Stomach (tissue), 8 donors: ENCODE measurements at regions not wholly inside any gene's neighbourhood (a gene's known extent, or its start where the extent isn't known, plus 50 kb on each side); places are given as distances from the start of the nearest gene placed in this dataset.

Source experiments
- DNase-seq, 2 donors: peaks; one replicate each; pipeline versions ENCODE4 v3.0.0 to v3.0.0-alpha.2; 2013 to 2019
- H3K27ac ChIP-seq, 5 donors: fragments of 200-600 bp in 4 of 5; sonication (generic) in 4 of 5; one replicate each; pipeline ENCODE4 v1.5.1; 2013 to 2019; ENCODE audit warnings: mild to moderate bottlenecking in 1 of 5, moderate library complexity in 1 of 5
- H3K27me3 ChIP-seq, 3 donors: fragments of 200-600 bp; sonication (generic); one replicate each; pipeline ENCODE4 v1.5.1; 2017 to 2019; ENCODE audit warnings: mixed run types in 1 of 3
- H3K36me3 ChIP-seq, 4 donors: fragments of 200-600 bp; sonication (generic); 1 replicate in 3 of 4; 2 replicates in 1 of 4; pipeline ENCODE4 v1.5.1; 2016 to 2019
- H3K4me1 ChIP-seq, 4 donors: fragments of 200-600 bp; sonication (generic); one replicate each; pipeline ENCODE4 v1.5.1; 2016 to 2019
- H3K4me3 ChIP-seq, 4 donors: fragments of 200-600 bp; sonication (generic) in 3 of 4; one replicate each; pipeline ENCODE4 v1.5.1; 2016 to 2019; ENCODE audit warnings: mild to moderate bottlenecking in 1 of 4
- H3K9me3 ChIP-seq, 4 donors: fragments of 200-600 bp; sonication (generic); one replicate each; pipeline ENCODE4 v1.5.1; 2016 to 2019
- EP300 ChIP-seq: sonication (generic); formaldehyde crosslinking; IDR thresholded peaks from one replicate; pipeline ENCODE4 v1.6.1; 2017; ENCODE audit warnings: antibody characterized with exemption
- POLR2A ChIP-seq, 4 donors: fragments of 450-650 bp; IDR thresholded peaks; one replicate each; pipeline ENCODE4 v1.6.1; 2016; ENCODE audit warnings: antibody characterized with exemption in 4 of 4, control low read depth in 2 of 4, mild to moderate bottlenecking in 1 of 4, moderate library complexity in 1 of 4
- POLR2AphosphoS5 ChIP-seq, 3 donors: sonication (generic); formaldehyde crosslinking; IDR thresholded peaks; one replicate each; pipeline ENCODE4 v1.6.1; 2016; ENCODE audit warnings: antibody characterized with exemption in 3 of 3
- WGBS, 5 donors: extraction: QIAGEN DNeasy Blood & Tissue Kit in 3 of 5; methylation state at CpG; one replicate each; pipeline versions ENCODE4 v1.1.5 to v1.1.7; 2013 to 2018; 5-methylcytosine and 5-hydroxymethylcytosine counted together
- intact Hi-C: fragments of 100-400 bp; cut with DNase I; formaldehyde crosslinking; loops from one replicate; pipeline ENCODE4 v1.15.1; 2023; ENCODE audit warnings: low total_unique reads
- TF ChIP-seq, protein P1 (sequence below), 7 experiments: fragments of 450-650 bp in 4 of 7; fragments of 200-600 bp in 3 of 7; sonication (generic) in 3 of 7; IDR thresholded peaks; one replicate each; pipeline ENCODE4 v1.5.1; 2016 to 2019; ENCODE audit warnings: antibody characterized with exemption in 7 of 7, control low read depth in 2 of 7, mild to moderate bottlenecking in 1 of 7
- donor health status: healthy with polysubstance abuse.
- donor health status: Bipolar disorder and iron deficiency.
- donor health status: healthy.

DNA sequence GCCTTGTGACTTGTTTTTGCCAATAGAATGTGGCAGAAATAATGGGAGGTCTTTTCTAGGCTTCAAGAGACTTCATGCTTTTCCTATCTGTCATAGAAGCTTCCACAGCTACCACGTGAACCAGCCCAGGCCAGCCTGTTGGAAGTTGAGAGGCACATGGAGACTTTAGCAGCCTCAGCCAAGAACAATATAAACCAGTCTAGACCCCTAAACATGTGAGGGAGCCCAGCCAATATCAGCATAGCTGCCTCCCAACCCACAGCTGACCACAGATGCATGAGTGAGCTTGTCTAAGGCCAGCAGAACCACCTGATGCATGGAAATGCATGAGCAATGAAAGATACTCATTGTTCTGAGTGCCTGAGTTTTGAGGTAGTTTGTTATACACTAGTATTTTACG, 540.7 kb upstream of the BTBD3 start:
- Histone ChIP-seq H3K27me3 (peaks cover 0 to 8% (median 0%) of the 10 kb centered on the region in 3 donors), H3K4me1 (no peaks in the 10 kb centered on the region), H3K4me3 (no peak overlapping the region), H3K36me3 (no peaks in the 10 kb centered on the region), H3K9me3 (no peaks in the 10 kb centered on the region), H3K27ac (no peak overlapping the region)
- intact Hi-C loops: no loop called here
- no peak for DNase-seq
- 79 to 96% (median 90%) methylated on average over 2 of the region's 2 CpGs for WGBS, 5 donors
- TF ChIP-seq, protein P1, sequence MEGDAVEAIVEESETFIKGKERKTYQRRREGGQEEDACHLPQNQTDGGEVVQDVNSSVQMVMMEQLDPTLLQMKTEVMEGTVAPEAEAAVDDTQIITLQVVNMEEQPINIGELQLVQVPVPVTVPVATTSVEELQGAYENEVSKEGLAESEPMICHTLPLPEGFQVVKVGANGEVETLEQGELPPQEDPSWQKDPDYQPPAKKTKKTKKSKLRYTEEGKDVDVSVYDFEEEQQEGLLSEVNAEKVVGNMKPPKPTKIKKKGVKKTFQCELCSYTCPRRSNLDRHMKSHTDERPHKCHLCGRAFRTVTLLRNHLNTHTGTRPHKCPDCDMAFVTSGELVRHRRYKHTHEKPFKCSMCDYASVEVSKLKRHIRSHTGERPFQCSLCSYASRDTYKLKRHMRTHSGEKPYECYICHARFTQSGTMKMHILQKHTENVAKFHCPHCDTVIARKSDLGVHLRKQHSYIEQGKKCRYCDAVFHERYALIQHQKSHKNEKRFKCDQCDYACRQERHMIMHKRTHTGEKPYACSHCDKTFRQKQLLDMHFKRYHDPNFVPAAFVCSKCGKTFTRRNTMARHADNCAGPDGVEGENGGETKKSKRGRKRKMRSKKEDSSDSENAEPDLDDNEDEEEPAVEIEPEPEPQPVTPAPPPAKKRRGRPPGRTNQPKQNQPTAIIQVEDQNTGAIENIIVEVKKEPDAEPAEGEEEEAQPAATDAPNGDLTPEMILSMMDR (IDR thresholded peaks at IDR 0.05): no peak

DNA sequence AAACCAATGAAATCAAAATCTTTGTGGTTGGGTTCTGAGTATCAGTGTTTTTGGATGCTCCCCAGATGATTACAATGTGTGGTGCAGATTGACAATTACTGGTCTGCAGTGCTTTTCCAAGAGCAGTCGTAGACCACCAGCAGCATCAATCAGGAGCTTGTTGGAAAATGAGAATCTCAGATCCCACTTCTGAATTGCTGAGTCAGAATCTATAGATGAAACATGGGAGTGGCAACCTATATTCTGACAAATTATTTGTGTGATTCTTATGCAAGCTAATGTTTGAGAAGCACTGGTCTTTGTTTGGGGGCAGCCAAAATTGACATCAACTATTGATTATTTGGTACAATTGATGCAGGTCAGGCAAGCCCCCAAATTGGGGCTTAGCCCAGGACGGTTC, 539.9 kb upstream of the BTBD3 start:
- no peak overlapping the region for H3K4me3 ChIP-seq

DNA sequence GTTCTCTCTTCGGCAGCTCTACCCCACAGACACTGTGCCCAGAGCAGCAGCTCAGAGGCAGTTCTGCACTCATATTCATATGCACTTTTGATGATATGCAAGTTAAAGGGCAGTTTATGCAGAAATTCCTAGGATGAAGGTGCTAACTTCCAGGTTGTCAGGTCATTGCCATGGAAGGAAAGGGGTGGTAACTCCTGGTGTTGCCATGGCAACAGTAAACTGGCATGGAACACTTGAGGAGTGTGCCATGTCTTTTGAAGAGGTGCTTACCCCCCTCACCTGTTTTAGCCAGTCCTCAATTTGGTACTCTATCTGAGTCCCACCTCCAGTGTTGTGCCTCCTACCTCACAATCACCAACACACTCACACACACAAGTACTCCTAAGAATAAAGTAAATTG, 539.4 kb upstream of the BTBD3 start:
- H3K36me3 ChIP-seq: no peaks in the 10 kb centered on the region
- no peaks in the 10 kb centered on the region for H3K4me1 ChIP-seq
- TF ChIP-seq POLR2A (IDR thresholded peaks at IDR 0.05) (no peak), POLR2AphosphoS5 (IDR thresholded peaks at IDR 0.05) (no peak), EP300 (no peak)
- TF ChIP-seq, protein P1 (IDR thresholded peaks at IDR 0.05): no peak
- peaks cover 0 to 8% (median 0%) of the 10 kb centered on the region in 3 donors for H3K27me3 ChIP-seq
- DNase-seq: no peak
- H3K9me3 ChIP-seq: no peaks in the 10 kb centered on the region
- H3K4me3 ChIP-seq: no peak overlapping the region
- intact Hi-C loops: no loop called here
- 86 to 100% (median 94%) methylated on average over 1 of the region's 1 CpG for WGBS, 5 donors
- no peak overlapping the region for H3K27ac ChIP-seq

More for the DNA sequence above, 539.9 kb upstream of the BTBD3 start:
- intact Hi-C loops: no loop called here
- Histone ChIP-seq H3K4me1 (no peaks in the 10 kb centered on the region), H3K27ac (no peak overlapping the region), H3K27me3 (peaks cover 0 to 8% (median 0%) of the 10 kb centered on the region in 3 donors), H3K9me3 (no peaks in the 10 kb centered on the region), H3K36me3 (no peaks in the 10 kb centered on the region)
- TF ChIP-seq EP300 (no peak), POLR2AphosphoS5 (IDR thresholded peaks at IDR 0.05) (no peak), POLR2A (IDR thresholded peaks at IDR 0.05) (no peak)
- TF ChIP-seq, protein P1 (IDR thresholded peaks at IDR 0.05): no peak
- no peak for DNase-seq
- WGBS, 5 donors: 74 to 91% (median 84%) methylated on average over 2 of the region's 2 CpGs

DNA sequence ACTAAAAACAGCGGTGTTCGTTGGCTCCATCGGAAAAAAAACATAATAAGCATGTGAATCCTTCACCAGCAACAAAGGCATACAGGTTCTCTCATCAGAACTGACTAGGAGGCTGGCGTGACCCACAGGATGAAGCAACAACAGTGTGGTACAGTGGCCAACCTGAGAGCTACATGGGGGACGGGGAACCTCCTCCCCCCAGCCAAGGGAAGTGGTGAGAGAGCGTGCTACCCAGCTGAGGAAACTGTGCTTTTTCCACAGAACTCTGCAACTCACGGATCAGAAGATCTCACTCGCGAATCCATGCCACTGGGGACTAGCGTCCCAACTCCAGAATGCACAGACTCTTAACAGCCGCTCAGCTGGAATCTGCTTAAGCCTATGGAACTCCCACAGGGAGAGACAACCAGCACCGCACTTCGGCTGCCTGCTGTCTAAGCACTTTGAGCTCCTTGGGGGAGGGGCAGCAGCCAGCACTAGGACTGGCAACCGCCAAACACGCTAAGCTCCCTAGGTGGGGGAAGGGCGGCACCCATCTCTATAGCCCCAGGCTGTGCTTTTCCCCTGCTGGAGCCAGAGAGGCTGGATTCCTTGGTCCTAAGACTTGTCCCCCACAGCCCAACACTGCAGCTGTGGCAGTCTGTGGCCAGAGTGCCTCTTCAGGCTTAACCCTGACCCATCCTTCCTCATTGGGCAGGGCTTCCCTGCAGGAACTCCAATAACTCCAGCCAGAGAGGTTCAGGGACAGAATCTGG, 538.3 kb upstream of the BTBD3 start:
- H3K4me3 ChIP-seq: no peak overlapping the region
- H3K27me3 ChIP-seq: peaks cover 0 to 8% (median 0%) of the 10 kb centered on the region in 3 donors
- H3K4me1 ChIP-seq: no peaks in the 10 kb centered on the region
- H3K36me3 ChIP-seq: no peaks in the 10 kb centered on the region
- DNase-seq: peak in 1 of 2 donors; percentile 58
- TF ChIP-seq, protein P1 (IDR thresholded peaks at IDR 0.05): no peak
- TF ChIP-seq POLR2AphosphoS5 (IDR thresholded peaks at IDR 0.05) (no peak), POLR2A (IDR thresholded peaks at IDR 0.05) (no peak), EP300 (no peak)
- intact Hi-C loops: no loop called here
- no peak overlapping the region for H3K27ac ChIP-seq
- 49 to 60% (median 56%) methylated on average over 8 to 16 of the region's 16 CpGs for WGBS, 5 donors
- H3K9me3 ChIP-seq: no peaks in the 10 kb centered on the region
